HS-5 (cell line): ENCODE measurements at regions not wholly inside any gene's neighbourhood (a gene's known extent, or its start where the extent isn't known, plus 50 kb on each side); places are given as distances from the start of the nearest gene placed in this dataset.

Source experiments
- DNase-seq: peaks from one replicate; pipeline ENCODE4 v3.0.0-alpha.2; 2012; ENCODE audit warnings: low read depth

DNA sequence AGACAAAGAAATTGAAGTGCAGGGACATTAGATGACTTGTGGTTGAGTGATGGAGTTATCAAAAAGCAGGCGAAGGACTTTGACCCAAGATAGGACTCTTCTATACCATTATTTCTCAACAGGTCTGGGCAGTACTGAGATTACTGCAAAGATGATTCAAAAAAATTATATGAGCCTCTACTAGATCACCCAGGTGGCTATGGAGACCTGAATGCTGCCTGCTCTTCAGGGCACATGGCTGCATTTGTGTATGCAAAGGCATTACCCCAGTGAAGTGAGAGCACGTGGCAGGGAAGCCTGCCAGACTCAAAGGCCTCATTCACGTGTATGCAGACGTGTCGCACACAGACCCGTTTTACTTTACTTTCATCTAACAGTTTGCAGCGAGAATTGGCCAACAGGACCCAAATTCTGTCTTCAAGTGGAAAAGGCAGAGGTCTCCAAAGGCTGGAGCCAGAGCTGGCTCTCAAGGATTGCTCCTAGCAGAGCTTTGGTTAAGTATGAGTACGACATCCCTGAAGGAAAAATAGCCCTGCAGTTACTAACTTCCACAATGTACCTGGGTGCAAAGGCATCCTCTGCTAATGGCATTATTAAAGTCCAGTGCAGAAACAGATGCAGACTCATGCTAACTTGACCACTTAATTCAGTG is 113.8 kb upstream of the ARMC2 start:
- DNase-seq: no peak

- DNase-seq: no peak
Measured at GRCh38 chr6:108735310-108736001, 112.8 kb upstream of the ARMC2 start.

DNA sequence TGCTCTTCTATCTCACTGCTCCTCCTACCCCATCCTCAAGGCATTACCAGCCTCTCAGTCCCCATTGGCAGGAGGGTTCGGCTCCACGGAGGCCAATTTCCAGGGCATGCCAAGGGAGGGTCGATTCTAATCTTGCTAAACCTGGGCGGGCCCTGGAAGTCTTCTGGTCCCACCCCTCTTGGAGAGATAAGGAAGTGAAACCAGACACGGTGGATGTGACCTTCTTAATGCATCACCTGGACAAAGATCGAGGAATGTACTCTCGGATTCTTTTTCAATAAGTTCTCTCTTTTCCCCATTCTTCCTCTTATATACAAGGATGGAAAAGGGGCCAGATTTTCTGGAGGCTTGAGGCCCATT is 112.2 kb upstream of the ARMC2 start:
- no peak for DNase-seq

DNA sequence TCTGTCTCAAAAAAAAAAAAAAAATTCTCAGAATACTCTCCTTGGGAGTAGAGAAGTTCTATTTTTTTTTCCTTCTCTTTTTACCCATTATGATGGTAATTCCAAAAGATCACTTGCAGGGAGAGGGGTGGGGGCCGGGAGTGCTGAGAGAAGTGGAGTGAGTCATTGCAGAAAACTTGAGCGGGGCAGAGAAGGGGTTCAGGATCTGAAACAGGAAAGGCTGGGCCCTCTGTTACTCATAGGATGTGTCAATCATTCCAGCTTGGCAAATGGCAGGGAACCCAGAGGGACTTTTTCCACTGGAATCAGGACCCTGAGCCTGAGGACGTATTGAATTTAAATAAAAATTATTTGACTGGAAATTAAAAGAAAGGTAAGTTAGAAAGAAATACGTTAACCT is 111.4 kb upstream of the ARMC2 start:
- DNase-seq: peak; percentile 79

- DNase-seq: peak; percentile 98
Measured at GRCh38 chr6:108737594-108738546, 110.4 kb upstream of the ARMC2 start.

DNA sequence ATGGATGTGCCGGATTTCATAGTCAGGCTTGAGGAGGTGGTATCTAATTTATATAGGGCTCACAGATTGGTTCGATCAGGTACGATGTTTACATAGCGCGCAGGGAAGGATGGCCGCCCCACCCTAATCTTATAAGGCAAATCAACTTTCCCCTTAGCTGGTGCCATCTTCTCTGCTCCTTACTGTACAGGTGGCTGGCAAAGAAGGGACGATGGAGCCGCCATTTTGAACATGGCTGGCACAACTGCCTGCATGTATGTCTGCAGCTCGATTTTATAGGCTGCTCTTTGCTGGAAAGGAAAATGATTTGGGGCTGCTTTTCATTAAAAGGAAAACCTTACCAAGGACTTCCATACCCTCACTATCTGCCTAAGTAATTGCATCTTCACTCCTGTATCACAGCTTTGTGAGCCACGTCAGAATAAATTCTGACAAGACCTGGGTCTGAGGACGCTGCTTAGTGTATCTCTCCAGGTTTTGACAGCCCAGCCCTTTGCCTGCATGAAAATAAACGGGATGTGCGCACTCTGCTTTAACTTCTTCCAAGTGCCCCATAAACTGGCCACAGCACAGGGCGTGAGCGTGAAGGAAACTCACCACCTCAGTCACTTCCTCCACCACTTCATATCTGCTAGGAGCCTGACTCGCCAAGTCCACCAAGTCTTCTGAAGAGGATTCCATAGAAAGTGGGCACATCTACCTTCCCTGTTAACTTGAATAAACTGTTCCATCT is 109.4 kb upstream of the ARMC2 start:
- no peak for DNase-seq

GRCh38 chr6:108739496-108740330 is 108.5 kb upstream of the ARMC2 start:
- no peak for DNase-seq

GRCh38 chr6:108741331-108741989 is 106.8 kb upstream of the ARMC2 start:
- no peak for DNase-seq

DNA sequence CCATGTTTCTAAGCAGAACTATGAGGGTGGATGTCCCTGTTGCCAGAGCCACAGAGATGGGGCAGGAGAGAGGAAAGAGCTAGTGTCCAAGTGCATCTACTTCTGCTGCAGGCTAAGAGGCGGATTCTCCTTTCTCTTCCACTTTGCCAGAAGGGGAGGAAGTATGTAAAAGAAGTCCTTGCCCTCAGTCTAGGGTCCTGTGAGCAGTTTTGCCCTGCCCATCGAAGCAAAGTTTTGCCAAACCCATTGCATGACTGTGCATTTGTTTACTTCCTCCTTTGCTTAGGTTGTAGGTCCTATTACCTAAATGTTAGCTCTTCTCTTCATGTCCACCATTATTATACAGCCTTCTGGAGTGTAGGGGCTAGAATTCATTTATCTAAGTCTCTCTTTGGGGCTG is 106.2 kb upstream of the ARMC2 start:
- no peak for DNase-seq

DNA sequence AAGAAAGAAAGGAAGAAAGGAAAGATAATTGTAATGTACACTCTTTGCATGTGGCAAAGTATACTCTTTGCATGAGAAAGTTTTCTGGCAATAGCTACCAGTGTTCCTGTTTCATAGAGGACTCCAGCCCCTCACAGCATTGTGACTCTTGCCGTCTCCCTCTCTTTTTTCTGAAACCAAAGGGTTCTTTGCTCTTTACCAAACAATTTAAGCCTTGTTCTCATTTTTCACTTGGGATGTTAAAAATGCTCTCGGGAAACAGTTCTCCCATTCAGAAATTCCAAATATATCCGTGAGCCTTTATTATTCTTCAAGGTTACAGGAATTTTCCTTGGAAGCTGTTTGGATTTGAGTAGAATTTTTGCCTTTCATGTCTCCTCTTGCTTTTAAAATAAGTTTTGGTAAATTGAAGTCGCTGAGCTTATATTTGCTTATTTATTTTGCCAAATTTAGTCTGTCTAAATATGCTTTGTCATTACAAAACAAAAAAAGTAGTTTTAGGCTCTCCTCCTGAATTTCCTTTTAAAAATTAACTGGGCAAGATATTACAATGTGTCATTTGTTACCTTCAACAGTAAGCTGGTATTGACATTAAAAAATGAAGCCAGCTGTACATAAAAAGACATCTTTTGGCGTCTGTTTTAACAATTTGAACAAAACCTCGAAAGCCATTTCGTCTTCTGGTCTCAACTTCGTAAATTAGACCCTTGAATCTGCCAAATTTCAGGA is 103.8 kb upstream of the ARMC2 start:
- DNase-seq: no peak

GRCh38 chr6:108744996-108745395 is 103.2 kb upstream of the ARMC2 start:
- no peak for DNase-seq

- DNase-seq: no peak
Measured at GRCh38 chr6:108745664-108746336, 102.4 kb upstream of the ARMC2 start.

DNA sequence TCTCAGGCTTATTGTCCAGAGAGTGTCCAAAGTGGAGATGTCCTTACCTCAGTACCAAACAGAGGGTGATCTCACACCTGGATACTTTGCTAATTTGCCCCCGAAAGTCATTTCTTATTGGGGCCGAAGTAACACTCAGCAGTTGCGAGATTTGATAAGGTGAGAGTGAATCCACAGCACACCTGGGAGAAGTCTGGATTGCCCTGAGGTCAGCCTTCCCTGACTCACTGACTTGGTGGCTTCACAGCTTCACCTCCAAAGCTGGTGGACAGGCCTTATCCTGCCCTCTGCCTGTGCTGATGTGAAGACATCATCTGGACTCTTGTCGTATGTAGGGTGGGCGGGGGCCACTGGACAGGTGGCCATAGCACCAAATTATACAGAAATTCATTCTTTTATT is 101.9 kb upstream of the ARMC2 start:
- DNase-seq: no peak

DNA sequence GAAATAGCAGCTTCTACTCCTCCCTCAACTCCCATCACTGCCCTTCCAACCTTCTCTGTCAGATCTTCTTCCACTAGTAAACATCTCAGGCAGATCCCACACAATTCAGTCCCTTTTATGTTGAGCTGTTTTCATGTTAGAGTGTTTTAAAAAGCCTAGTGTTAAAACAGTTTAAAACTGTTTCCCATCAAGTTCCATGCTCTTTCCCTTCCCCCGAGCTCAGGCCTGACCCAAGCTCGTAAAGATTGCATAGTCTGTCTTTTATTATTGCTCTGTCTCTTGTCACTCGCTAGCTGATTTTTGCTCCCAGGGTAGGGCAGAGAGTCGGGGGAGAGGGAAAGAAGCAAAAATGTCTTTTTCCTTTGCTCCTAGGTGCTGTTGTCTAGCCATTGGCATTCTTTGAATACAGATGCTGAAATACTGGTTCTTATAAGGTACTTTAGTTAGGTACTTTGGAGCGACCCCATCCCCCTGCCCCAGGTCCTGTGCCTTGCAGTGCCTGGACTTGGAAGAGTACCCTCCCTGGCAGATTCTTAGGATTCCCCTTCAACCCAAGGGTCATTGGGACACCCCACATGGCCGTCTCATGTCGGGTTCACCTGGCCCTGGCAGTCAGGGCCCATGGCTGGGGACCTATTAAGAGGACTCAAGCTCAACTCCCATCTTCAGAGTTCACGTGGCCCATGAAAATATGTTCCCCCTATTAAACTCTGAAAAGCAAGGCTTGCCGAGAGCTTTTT is 101.2 kb upstream of the ARMC2 start:
- DNase-seq: no peak

GRCh38 chr6:108748055-108748454 is 100.2 kb upstream of the ARMC2 start:
- peak; percentile 18 for DNase-seq

DNA sequence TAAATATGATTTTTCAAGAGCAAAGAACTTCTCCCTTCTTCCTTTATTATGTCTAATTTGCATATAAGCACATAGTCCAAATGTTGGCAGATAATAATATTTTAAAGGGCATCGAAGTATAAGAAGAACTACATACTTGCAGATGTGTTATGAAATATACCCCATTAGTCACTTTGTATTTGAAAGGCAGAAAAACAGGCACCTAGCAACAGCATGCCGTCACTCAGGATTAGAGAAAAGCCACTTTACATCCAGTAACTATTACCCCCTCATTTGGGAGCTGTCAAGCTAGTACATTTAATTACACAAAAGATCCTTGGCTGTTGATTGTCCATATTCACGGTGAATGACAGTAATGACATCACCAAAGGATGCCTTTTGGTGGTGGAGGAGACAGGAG is 99.3 kb upstream of the ARMC2 start:
- no peak for DNase-seq

GRCh38 chr6:108750801-108751200 is 97.4 kb upstream of the ARMC2 start:
- no peak for DNase-seq

DNA sequence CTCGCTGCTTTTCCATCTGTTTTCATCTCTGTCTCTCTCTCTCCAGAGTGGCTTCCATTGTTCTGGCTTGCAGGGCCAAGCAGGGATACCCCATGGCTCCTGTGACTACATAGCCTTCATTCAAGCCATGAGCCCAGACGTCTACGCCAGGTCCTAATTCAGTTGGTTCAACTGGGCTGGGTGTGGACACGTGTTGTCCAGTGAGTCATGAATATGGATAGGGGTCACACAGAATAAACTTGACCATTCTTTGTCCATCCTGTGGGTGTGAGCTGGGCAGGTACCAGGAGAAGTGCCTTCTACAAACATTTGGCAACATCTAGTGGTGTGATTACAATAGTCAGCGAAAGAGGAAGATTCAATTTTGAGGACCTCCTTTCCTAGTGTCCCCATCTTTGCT is 96.9 kb upstream of the ARMC2 start:
- DNase-seq: no peak
